ENCODE measurements at regions not wholly inside any gene's neighbourhood (a gene's known extent, or its start where the extent isn't known, plus 50 kb on each side); places are given as distances from the start of the nearest gene placed in this dataset.

DNA sequence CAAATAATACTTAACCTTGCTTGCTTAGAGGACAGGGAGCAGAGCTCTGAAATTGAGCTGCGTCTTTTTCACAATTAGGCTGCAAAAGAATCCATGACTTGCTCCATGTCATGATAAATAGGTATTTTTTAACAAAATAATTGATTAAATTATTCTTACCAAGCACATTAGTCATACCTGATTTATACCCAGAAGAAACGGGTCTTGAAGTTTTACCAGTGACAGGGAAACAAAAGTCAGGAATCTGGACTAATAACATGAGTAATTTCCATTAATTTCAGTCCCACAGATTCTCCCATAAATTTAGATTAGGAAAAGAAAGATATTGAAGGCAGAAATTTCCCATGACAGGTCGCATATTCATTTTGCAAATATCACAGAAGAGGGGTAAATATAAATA lies 85.0 kb upstream of the BMP5 start:
- no peak for TF ChIP-seq EZH2 (IDR thresholded peaks at IDR 0.05; ENCODE audit: insufficient read depth, low read length)
- TF ChIP-seq, protein P1, sequence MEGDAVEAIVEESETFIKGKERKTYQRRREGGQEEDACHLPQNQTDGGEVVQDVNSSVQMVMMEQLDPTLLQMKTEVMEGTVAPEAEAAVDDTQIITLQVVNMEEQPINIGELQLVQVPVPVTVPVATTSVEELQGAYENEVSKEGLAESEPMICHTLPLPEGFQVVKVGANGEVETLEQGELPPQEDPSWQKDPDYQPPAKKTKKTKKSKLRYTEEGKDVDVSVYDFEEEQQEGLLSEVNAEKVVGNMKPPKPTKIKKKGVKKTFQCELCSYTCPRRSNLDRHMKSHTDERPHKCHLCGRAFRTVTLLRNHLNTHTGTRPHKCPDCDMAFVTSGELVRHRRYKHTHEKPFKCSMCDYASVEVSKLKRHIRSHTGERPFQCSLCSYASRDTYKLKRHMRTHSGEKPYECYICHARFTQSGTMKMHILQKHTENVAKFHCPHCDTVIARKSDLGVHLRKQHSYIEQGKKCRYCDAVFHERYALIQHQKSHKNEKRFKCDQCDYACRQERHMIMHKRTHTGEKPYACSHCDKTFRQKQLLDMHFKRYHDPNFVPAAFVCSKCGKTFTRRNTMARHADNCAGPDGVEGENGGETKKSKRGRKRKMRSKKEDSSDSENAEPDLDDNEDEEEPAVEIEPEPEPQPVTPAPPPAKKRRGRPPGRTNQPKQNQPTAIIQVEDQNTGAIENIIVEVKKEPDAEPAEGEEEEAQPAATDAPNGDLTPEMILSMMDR (IDR thresholded peaks at IDR 0.05; ENCODE audit: insufficient read depth, low read depth, low read length) = no peak
- Histone ChIP-seq H3K36me3 (ENCODE audit: insufficient read depth, low read length) (no peaks in the 10 kb centered on the region), H3K4me3 (ENCODE audit: insufficient read depth, low read depth, low read length) (no peak overlapping the region), H3K4me2 (ENCODE audit: low read length) (no peak overlapping the region), H3K9ac (ENCODE audit: low read length) (no peak overlapping the region), H3K9me3 (ENCODE audit: insufficient read depth, low read depth, low read length) (no peaks in the 10 kb centered on the region), H3K27ac (ENCODE audit: low read depth, low read length) (no peak overlapping the region), H4K20me1 (ENCODE audit: insufficient read depth, low read length) (no peaks in the 10 kb centered on the region), H3K4me1 (ENCODE audit: insufficient read depth, low read length) (no peaks in the 10 kb centered on the region), H3K79me2 (ENCODE audit: insufficient read depth, low read length) (no peaks in the 10 kb centered on the region), H2AFZ (ENCODE audit: low read depth, low read length) (no peak overlapping the region), H3K27me3 (ENCODE audit: insufficient read depth, low read length) (no peaks in the 10 kb centered on the region)
- Mint-ChIP-seq H3K9me3 (ENCODE audit: unreplicated experiment) (no peaks in the 10 kb centered on the region), H3K4me3 (ENCODE audit: unreplicated experiment) (no peak overlapping the region), H3K4me1 (ENCODE audit: low read depth, unreplicated experiment) (no peaks in the 10 kb centered on the region), H3K36me3 (ENCODE audit: low read depth, unreplicated experiment) (no peaks in the 10 kb centered on the region), H3K27me3 (ENCODE audit: low read depth, unreplicated experiment) (no peaks in the 10 kb centered on the region), H3K27ac (ENCODE audit: unreplicated experiment) (no peak overlapping the region)
- DNase-seq (ENCODE audit: low read depth) (no peak), FAIRE-seq (no peak)

DNA sequence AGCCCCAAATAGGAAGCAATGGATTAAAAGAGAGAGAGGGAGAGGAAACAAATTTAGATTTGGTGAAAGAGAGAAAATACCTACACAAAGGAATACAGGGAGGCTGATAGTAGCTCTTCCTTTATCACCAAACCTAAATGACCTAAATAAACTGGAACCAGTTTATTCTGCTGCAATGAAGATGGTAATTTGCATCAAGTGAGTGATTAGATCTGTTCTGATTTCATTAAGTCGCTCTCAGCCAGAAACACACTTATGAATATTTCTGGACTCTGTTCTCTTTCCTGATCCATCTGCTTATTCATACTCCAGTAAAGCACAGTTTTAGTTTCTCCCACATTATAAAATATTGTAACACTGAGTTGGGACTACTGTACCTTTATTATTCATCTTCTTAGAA lies 83.4 kb upstream of the BMP5 start:
- Mint-ChIP-seq H3K4me1 (ENCODE audit: low read depth, unreplicated experiment) (no peaks in the 10 kb centered on the region), H3K27ac (ENCODE audit: unreplicated experiment) (no peak overlapping the region), H3K36me3 (ENCODE audit: low read depth, unreplicated experiment) (no peaks in the 10 kb centered on the region), H3K27me3 (ENCODE audit: low read depth, unreplicated experiment) (no peaks in the 10 kb centered on the region), H3K9me3 (ENCODE audit: unreplicated experiment) (no peaks in the 10 kb centered on the region), H3K4me3 (ENCODE audit: unreplicated experiment) (no peak overlapping the region)
- H4K20me1 ChIP-seq (ENCODE audit: insufficient read depth, low read length) = no peaks in the 10 kb centered on the region
- no peak overlapping the region for H3K27ac ChIP-seq (ENCODE audit: low read depth, low read length)
- no peaks in the 10 kb centered on the region for H3K79me2 ChIP-seq (ENCODE audit: insufficient read depth, low read length)
- FAIRE-seq (no peak), DNase-seq (ENCODE audit: low read depth) (no peak)
- no peak for TF ChIP-seq EZH2 (IDR thresholded peaks at IDR 0.05; ENCODE audit: insufficient read depth, low read length)
- TF ChIP-seq, protein P1 (IDR thresholded peaks at IDR 0.05; ENCODE audit: insufficient read depth, low read depth, low read length) = no peak
- H3K4me3 ChIP-seq (ENCODE audit: insufficient read depth, low read depth, low read length) = no peak overlapping the region
- no peaks in the 10 kb centered on the region for H3K36me3 ChIP-seq (ENCODE audit: insufficient read depth, low read length)
- no peak overlapping the region for H3K9ac ChIP-seq (ENCODE audit: low read length)
- H2AFZ ChIP-seq (ENCODE audit: low read depth, low read length) = no peak overlapping the region
- H3K27me3 ChIP-seq (ENCODE audit: insufficient read depth, low read length) = no peaks in the 10 kb centered on the region
- H3K4me2 ChIP-seq (ENCODE audit: low read length) = no peak overlapping the region
- no peaks in the 10 kb centered on the region for H3K4me1 ChIP-seq (ENCODE audit: insufficient read depth, low read length)
- no peaks in the 10 kb centered on the region for H3K9me3 ChIP-seq (ENCODE audit: insufficient read depth, low read depth, low read length)

DNA sequence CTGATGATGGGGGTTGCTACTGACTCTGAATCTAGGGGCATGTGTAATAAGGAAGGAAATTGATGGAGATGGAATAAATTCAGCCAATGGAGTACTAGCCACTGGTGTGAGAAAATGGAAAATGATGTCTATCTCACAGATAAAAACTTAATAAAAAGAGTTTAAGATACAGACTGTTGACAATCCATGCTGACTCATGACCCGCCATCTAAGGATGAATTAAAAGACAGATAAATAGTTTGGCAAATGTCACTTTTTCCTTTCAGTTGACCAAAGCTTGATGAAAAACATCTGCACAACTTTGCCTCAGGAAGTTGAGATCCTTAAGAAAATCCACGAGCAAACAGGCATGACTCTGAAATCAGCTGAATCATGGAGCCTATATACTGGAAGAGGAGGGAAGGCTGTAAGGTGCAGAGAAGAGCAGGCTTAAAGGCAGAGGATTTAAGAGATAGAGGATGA lies 82.6 kb upstream of the BMP5 start:
- Histone ChIP-seq H2AFZ (ENCODE audit: low read depth, low read length) (no peak overlapping the region), H3K27me3 (ENCODE audit: insufficient read depth, low read length) (no peaks in the 10 kb centered on the region), H3K36me3 (ENCODE audit: insufficient read depth, low read length) (no peaks in the 10 kb centered on the region), H3K9me3 (ENCODE audit: insufficient read depth, low read depth, low read length) (no peaks in the 10 kb centered on the region), H3K4me1 (ENCODE audit: insufficient read depth, low read length) (no peaks in the 10 kb centered on the region), H3K4me2 (ENCODE audit: low read length) (no peak overlapping the region), H3K27ac (ENCODE audit: low read depth, low read length) (no peak overlapping the region), H4K20me1 (ENCODE audit: insufficient read depth, low read length) (no peaks in the 10 kb centered on the region), H3K79me2 (ENCODE audit: insufficient read depth, low read length) (no peaks in the 10 kb centered on the region), H3K4me3 (ENCODE audit: insufficient read depth, low read depth, low read length) (no peak overlapping the region), H3K9ac (ENCODE audit: low read length) (no peak overlapping the region)
- no peak for FAIRE-seq
- DNase-seq (ENCODE audit: low read depth) = peak; percentile 22
- Mint-ChIP-seq H3K27me3 (ENCODE audit: low read depth, unreplicated experiment) (no peaks in the 10 kb centered on the region), H3K9me3 (ENCODE audit: unreplicated experiment) (no peaks in the 10 kb centered on the region), H3K36me3 (ENCODE audit: low read depth, unreplicated experiment) (no peaks in the 10 kb centered on the region), H3K4me3 (ENCODE audit: unreplicated experiment) (no peak overlapping the region), H3K4me1 (ENCODE audit: low read depth, unreplicated experiment) (no peaks in the 10 kb centered on the region), H3K27ac (ENCODE audit: unreplicated experiment) (no peak overlapping the region)
- TF ChIP-seq, protein P1 (IDR thresholded peaks at IDR 0.05; ENCODE audit: insufficient read depth, low read depth, low read length) = no peak
- TF ChIP-seq EZH2 (IDR thresholded peaks at IDR 0.05; ENCODE audit: insufficient read depth, low read length) = no peak
